C4-2B (cell line): ENCODE measurements at regions not wholly inside any gene's neighbourhood (a gene's known extent, or its start where the extent isn't known, plus 50 kb on each side); places are given as distances from the start of the nearest gene placed in this dataset.

ENCODE experiments used
- H3K27ac ChIP-seq: fragments of 450-650 bp; 2 replicates; pipeline ENCODE4 v1.5.1; 2017
- ZFX ChIP-seq: fragments of 450-650 bp; IDR thresholded peaks from 2 replicates; pipeline ENCODE4 v1.6.1; 2017
- TF ChIP-seq, protein P1 (sequence below): fragments of 450-650 bp; conservative IDR thresholded peaks from 2 replicates; pipeline ENCODE4 v1.5.1; 2017; ENCODE audit warnings: mild to moderate bottlenecking

DNA sequence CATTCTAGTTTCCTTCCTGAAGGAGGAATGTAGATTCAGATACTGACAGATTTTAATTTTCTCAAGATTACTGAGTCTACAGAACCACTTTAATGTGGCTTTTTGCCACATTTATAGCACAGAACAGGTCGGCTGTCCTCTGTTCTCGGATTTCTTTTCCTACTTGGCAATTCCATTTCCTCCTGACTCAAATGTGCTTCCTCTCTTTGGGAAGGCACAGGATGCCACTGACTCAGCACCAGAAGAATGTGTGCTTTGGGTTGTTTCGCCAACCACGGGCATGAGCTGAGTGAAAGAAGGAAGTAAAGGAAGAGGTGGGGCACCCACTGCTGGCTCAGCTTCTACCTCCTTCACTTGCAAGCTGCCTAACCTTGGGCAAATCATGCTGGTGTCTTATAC, 970.6 kb upstream of the ACVR2A start:
- TF ChIP-seq, protein P1, sequence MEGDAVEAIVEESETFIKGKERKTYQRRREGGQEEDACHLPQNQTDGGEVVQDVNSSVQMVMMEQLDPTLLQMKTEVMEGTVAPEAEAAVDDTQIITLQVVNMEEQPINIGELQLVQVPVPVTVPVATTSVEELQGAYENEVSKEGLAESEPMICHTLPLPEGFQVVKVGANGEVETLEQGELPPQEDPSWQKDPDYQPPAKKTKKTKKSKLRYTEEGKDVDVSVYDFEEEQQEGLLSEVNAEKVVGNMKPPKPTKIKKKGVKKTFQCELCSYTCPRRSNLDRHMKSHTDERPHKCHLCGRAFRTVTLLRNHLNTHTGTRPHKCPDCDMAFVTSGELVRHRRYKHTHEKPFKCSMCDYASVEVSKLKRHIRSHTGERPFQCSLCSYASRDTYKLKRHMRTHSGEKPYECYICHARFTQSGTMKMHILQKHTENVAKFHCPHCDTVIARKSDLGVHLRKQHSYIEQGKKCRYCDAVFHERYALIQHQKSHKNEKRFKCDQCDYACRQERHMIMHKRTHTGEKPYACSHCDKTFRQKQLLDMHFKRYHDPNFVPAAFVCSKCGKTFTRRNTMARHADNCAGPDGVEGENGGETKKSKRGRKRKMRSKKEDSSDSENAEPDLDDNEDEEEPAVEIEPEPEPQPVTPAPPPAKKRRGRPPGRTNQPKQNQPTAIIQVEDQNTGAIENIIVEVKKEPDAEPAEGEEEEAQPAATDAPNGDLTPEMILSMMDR: no peak
- no peak for TF ChIP-seq ZFX

DNA sequence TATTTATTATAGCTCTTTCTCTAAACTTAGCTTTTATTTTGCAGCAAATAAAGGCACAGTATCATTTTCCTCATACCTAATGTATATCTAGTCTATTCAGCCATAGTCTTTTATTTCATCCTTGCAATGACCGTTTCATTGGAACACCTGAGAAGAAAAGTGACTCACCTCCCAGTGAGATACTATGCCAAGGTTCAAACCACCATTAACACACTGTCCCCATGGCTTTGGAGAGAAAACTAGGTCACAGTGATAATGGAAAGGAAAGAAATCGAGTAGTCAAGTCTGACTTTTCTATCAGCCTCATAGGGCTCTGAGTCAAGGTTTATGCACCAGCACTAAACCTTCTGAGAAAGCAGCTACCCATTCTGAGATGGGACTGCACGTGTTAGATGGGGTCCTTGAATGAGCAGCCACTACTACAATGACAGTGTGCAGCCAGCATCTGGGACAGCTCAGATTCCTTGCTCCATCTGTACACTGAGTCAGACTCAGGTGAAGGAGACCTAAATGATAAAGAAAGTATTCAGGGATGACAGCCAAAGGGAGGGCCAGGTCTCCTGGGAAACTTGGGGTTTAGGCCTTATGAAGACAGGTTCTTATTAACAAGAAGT, 971.1 kb upstream of the ACVR2A start:
- TF ChIP-seq, protein P1: no peak
- no peak overlapping the region for H3K27ac ChIP-seq

More for the DNA sequence above, 970.6 kb upstream of the ACVR2A start:
- H3K27ac ChIP-seq: no peak overlapping the region

DNA sequence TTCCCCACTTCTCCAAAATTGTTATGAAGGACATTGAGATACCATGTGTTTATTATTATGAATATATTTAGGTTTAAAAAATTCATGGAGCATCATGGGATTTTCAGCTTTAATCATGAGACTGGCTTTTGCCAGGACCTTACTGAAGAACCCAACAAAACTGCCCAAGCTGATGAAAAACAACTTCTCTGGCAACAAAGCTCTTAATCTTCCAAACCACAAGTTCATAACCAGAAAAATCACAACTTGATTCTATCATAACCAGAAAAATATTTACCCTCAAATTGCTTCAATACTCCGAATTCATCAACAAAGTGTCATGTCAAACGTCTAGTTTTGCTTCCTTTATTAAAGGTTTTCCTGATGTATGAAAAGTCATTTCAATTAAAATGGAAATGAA, 971.8 kb upstream of the ACVR2A start:
- no peak overlapping the region for H3K27ac ChIP-seq
- TF ChIP-seq, protein P1: no peak
- TF ChIP-seq ZFX: no peak

DNA sequence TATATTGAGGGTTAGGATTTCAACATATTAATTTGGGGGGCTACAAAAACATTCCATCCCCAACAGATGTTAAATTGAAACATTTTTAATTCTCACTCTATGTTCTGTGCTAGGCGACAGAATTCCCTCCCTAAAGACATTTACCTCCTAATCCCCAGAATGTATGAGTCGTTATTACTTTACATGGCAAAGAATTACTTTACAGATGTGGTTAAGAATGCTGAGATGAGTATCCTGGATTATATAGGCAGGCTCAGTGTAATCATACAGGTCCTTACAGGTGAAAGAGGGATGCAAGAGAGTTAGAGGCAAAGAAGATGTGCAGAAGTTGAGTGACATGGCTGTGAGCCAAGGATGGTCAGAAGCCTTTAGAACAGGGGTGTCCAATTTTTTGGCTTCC, 974.1 kb upstream of the ACVR2A start:
- TF ChIP-seq, protein P1: no peak
- TF ChIP-seq ZFX: no peak
- H3K27ac ChIP-seq: no peak overlapping the region

DNA sequence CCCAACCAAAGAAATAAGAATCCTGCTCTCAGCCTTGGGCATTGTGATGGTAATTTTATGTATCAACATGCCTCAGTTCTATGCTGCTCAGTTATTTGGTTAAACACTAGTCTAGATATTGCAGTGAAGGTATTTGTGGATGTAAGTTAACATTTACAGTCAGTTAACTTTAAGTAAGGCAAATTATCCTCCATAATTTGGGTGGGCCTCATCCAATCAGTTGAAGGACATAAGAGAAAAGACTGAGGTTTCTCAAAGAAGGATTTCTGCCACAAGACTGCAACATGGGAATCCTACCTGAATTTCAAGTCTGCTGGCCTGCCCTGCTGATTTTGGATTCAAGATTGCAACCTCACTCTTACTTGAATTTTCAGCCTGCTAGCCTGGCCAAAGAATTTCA, 975.5 kb upstream of the ACVR2A start:
- TF ChIP-seq ZFX: no peak
- TF ChIP-seq, protein P1: no peak
- H3K27ac ChIP-seq: no peak overlapping the region

DNA sequence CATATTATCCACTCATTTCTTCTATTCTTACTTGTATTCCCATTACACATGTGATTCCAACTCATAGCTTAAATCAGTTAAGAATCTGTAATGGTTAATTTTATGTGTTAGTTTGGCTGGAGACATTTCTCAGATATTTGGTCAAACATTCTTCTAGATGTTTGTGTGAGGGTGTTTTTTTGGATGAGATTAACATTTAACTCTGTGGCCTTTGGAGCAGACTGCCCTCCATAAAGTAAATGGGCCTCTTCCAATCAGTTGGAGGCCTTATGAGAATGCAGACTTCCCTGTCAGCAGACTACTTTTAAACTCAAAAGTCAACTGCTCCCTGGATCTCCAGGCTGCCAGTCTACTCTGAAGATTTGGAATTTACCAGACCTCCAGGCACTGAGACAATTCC, 976.8 kb upstream of the ACVR2A start:
- no peak overlapping the region for H3K27ac ChIP-seq
- TF ChIP-seq, protein P1: no peak
- no peak for TF ChIP-seq ZFX

DNA sequence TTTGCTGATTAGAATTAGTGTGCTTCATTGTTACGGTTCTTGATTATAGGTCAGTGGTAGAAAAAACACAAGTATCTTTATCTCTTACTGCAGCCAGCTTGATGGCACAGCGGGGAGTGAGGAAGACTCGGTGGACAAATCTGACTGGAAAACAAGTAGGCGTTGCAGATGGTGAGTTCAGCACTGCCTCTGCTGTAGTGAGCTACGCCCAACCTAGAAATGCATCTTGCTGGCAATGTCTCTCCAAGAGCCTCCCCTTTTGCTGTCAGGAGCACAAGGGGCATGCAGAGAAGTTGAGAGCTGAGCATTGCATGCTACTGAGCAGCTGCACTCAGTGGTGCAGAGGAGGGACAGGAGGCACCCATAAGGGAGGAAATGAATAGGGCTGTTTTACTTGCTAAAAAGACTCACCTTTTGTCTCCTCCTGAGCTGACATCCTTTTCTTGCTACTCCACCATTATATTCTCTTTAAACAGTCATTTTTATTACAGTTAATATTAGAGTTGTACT, 977.3 kb upstream of the ACVR2A start:
- no peak for TF ChIP-seq ZFX
- TF ChIP-seq, protein P1: no peak
- no peak overlapping the region for H3K27ac ChIP-seq
